Kidney epithelial cell (primary cell): ENCODE measurements at regions not wholly inside any gene's neighbourhood (a gene's known extent, or its start where the extent isn't known, plus 50 kb on each side); places are given as distances from the start of the nearest gene placed in this dataset.

ENCODE experiments used
- DNase-seq: peaks from one replicate; pipeline ENCODE4 v3.0.0-alpha.2; 2010; ENCODE audit warnings: low read depth
- H3K27me3 ChIP-seq: 2 replicates; pipeline ENCODE4 v1.6.0; 2011; ENCODE audit warnings: low read length; ENCODE audit not compliant: control insufficient read depth, insufficient read depth
- H3K36me3 ChIP-seq: 2 replicates; pipeline ENCODE4 v1.5.1; 2011; ENCODE audit warnings: low read length; ENCODE audit not compliant: control insufficient read depth, insufficient read depth
- H3K4me3 ChIP-seq: 2 replicates; pipeline ENCODE4 v1.5.1; 2011; ENCODE audit warnings: low read depth, mild to moderate bottlenecking, control low read depth, low read length
- TF ChIP-seq, protein P1 (sequence below): IDR thresholded peaks from 2 replicates; pipeline ENCODE4 v1.5.1; 2011; ENCODE audit warnings: mild to moderate bottlenecking, moderate library complexity, low read length, control low read depth, inconsistent platforms; ENCODE audit not compliant: insufficient read depth, poor library complexity, severe bottlenecking

DNA sequence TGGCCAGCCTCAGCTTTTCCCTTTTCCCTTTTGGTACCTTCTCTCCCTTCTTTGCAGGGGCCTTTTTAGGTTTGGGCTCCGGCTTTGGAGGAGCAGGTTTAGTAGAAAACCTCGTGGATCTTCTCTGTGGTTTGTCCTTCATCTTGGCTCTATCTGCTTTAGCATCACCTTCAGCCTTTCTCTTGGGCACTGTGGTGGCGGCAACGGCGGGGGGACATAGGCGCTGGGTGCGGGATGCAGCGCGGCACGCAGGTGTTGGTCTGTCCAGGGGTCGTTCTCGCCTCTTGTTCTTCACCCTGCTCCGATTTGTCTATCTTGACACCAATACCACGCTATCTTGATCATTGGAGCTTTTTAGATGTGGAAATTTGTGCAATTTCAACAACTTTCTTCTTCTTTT, 64.5 kb upstream of the SMAD3 start:
- H3K27me3 ChIP-seq: no peaks in the 10 kb centered on the region
- H3K4me3 ChIP-seq: no peak overlapping the region
- TF ChIP-seq, protein P1, sequence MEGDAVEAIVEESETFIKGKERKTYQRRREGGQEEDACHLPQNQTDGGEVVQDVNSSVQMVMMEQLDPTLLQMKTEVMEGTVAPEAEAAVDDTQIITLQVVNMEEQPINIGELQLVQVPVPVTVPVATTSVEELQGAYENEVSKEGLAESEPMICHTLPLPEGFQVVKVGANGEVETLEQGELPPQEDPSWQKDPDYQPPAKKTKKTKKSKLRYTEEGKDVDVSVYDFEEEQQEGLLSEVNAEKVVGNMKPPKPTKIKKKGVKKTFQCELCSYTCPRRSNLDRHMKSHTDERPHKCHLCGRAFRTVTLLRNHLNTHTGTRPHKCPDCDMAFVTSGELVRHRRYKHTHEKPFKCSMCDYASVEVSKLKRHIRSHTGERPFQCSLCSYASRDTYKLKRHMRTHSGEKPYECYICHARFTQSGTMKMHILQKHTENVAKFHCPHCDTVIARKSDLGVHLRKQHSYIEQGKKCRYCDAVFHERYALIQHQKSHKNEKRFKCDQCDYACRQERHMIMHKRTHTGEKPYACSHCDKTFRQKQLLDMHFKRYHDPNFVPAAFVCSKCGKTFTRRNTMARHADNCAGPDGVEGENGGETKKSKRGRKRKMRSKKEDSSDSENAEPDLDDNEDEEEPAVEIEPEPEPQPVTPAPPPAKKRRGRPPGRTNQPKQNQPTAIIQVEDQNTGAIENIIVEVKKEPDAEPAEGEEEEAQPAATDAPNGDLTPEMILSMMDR: no peak
- no peaks in the 10 kb centered on the region for H3K36me3 ChIP-seq
- DNase-seq: no peak

DNA sequence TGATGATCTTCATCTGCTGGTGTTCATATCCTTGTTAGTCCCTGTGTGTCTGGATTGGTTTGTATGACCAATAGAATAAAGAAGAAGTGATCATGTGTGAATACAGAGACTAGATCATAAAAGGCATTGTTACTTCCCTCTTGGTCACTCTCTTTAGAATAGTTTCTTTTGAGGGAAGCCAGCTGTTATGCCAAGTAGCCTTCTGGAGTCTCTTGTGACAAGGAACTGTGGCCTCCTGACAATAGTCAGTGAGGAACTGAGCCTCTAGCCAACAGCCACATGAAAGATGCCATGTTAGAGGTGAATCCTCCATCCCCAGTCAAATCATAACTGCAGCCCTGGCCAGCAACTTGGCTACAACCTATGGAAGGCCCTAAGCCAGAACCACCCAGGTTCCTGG, 63.0 kb upstream of the SMAD3 start:
- Histone ChIP-seq H3K36me3 (no peaks in the 10 kb centered on the region), H3K4me3 (no peak overlapping the region), H3K27me3 (no peaks in the 10 kb centered on the region)
- TF ChIP-seq, protein P1: no peak
- DNase-seq: no peak

DNA sequence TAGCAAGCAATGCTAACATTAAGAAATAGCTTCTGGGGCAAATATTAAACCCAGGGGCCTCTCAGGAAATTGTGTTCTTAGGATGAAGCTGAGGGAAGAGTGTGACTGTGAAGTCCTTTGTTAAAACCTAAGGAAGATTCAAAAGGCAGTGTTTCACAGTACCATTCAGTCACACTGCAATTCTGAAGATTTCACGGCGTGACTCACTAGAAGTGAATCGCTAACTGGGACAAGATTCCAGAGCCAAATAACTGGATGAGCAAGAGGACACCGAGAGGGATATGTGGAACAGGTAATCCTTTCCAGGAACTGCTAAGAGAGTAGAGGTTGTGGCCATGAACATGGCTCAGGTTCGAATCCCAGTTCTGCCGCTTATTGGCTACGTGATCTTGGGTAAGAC, 61.8 kb upstream of the SMAD3 start:
- DNase-seq: no peak
- no peaks in the 10 kb centered on the region for H3K27me3 ChIP-seq
- no peaks in the 10 kb centered on the region for H3K36me3 ChIP-seq
- no peak overlapping the region for H3K4me3 ChIP-seq
- TF ChIP-seq, protein P1: no peak

DNA sequence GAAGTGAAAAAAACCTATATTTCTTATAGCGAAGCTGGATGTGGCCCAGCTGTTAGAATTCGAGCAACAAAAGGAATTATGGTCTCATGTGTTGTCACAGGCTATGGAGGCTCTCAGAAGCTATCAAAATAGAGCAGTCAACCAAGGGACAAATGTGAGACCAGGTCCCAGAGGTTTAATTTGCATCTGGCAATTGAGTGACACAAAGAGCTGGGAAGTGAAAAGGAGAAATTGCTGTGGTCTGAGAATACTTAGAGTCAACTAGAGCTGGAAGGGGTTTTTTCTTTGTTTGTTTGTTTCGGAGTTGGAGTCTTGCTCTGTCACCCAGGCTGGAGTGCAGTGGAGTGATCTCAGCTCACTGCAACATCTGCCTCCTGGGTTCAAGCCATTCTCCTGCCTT, 61.3 kb upstream of the SMAD3 start:
- Histone ChIP-seq H3K36me3 (no peaks in the 10 kb centered on the region), H3K4me3 (no peak overlapping the region), H3K27me3 (no peaks in the 10 kb centered on the region)
- TF ChIP-seq, protein P1: no peak
- DNase-seq: no peak

DNA sequence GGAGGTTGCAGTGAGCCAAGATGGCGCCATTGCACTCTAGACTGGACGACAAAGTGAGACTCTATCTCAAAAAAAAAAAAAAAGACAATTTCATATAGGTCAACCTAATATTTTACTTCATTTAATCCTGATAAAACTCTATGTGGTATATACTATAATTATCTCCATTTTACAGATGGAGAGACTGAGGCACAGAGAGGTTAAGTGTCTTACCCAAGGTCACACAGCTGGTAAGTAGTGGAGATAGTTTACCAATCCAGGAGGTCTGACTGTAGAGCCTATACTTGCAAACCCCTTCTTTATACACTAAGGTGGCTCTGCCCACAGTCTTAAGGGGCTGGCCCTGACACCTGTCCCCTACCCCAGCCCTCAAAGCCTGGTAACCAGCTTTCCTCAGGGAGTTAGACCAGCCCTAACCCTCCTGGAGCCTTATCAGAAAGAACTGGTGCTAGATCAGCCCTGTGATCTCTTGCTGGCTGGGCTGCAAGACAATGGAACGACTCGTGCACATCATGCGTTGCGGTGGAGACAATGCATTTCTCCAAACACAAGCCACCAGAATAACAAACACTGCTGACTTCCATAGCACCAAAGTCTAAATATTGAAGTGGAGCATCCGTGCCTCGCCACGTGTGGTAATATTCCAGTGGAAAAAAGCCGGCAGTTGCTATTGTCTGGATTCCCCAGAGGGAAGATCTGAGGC, 60.0 kb upstream of the SMAD3 start:
- H3K4me3 ChIP-seq: no peak overlapping the region
- TF ChIP-seq, protein P1: no peak
- H3K27me3 ChIP-seq: no peaks in the 10 kb centered on the region
- DNase-seq: no peak
- H3K36me3 ChIP-seq: no peaks in the 10 kb centered on the region
